Heart right ventricle (tissue), 16 donors: ENCODE measurements at regions not wholly inside any gene's neighbourhood (a gene's known extent, or its start where the extent isn't known, plus 50 kb on each side); places are given as distances from the start of the nearest gene placed in this dataset.

Source experiments
- ATAC-seq, 8 donors: fragments of 200-7000 bp; cut with Tn5 transposase; one replicate each; pipeline ENCODE4 v1.9.1; 2020; ENCODE audit warnings: mild to moderate bottlenecking in 8 of 8, moderate library complexity in 8 of 8, moderate number of reproducible peaks in 1 of 8
- DNase-seq, 2 donors: peaks; one replicate each; pipeline ENCODE4 v3.0.0-alpha.2; 2020
- H3K27ac ChIP-seq, 10 donors: fragments of 200-600 bp; sonication (generic) in 2 of 10; one replicate each; pipeline versions ENCODE4 v1.5.0 to v1.8.0; 2020 to 2022; ENCODE audit warnings: mild to moderate bottlenecking in 3 of 10
- H3K27me3 ChIP-seq, 7 donors: fragments of 200-600 bp; one replicate each; pipeline ENCODE4 v1.8.0; 2021 to 2022; ENCODE audit warnings: mild to moderate bottlenecking in 2 of 7
- H3K36me3 ChIP-seq, 9 donors: fragments of 200-600 bp; sonication (generic) in 1 of 9; one replicate each; pipeline versions ENCODE4 v1.5.0 to v1.8.0; 2020 to 2022; ENCODE audit warnings: mild to moderate bottlenecking in 2 of 9
- H3K4me1 ChIP-seq, 9 donors: fragments of 200-600 bp; sonication (generic) in 1 of 9; one replicate each; pipeline versions ENCODE4 v1.5.0 to v1.8.0; 2020 to 2022; ENCODE audit warnings: mild to moderate bottlenecking in 4 of 9
- H3K4me3 ChIP-seq, 10 donors: fragments of 200-600 bp; sonication (generic) in 2 of 10; one replicate each; pipeline versions ENCODE4 v1.5.0 to v1.8.0; 2020 to 2022; ENCODE audit warnings: mild to moderate bottlenecking in 7 of 10, moderate library complexity in 2 of 10
- H3K9me3 ChIP-seq, 11 donors: fragments of 200-600 bp in 10 of 11; sonication (generic) in 2 of 11; one replicate each; pipeline versions ENCODE4 v1.5.0 to v1.8.0; 2013 to 2022; ENCODE audit warnings: mild to moderate bottlenecking in 2 of 11, control low read depth in 1 of 11, moderate library complexity in 1 of 11
- CTCF ChIP-seq, 9 donors: fragments of 200-600 bp; sonication (generic) in 2 of 9; IDR thresholded peaks; one replicate each; pipeline versions ENCODE4 v1.5.0 to v1.8.0; 2021 to 2022; ENCODE audit warnings: antibody characterized with exemption in 9 of 9, mild to moderate bottlenecking in 5 of 9, moderate library complexity in 1 of 9
- WGBS, 2 donors: extraction: QIAGEN DNeasy Blood & Tissue Kit; methylation state at CpG; one replicate each; pipeline ENCODE4 v1.1.7; 2013; ENCODE audit warnings: inconsistent platforms in 1 of 2; 5-methylcytosine and 5-hydroxymethylcytosine counted together
- intact Hi-C, 10 donors: fragments of 100-400 bp; cut with DNase I; formaldehyde crosslinking; loops; one replicate each; pipeline versions ENCODE4 v1.11.1 to v1.14.2; 2022
- donor health status: Arrhythmogenic right ventricular cardiomyopathy.
- donor health status: ischemic (EF 13 %, LVEDD 7.1; RV severe dilation, severe dysfunction).
- donor health status: healthy with polysubstance abuse.
- donor health status: DM: no; HTN: yes; CAD: no.
- donor health status: DM: no; HTN: no; CAD: no.
- donor health status: ischemic (EF 25% LVEDD 6.9; RV normal size, moderate dysfunction).
- donor health status: ischemic (EF 25% LVEDD 5.7; RV mildly dilated, moderate dysfunction).
- donor health status: healthy.
- donor health status: DM: yes; HTN: yes; CAD: no.
- donor health status: Ischemic cardiomyopathy.
- donor health status: ischemic (EF 35%, LVEDD 5.7; RV mildly dilated, moderate dysfunction).
- donor health status: nonischemic (EF 11% LVEDD 7.7; RV severe dilation, severe dysfunction).
- donor health status: DM: yes; HTN: yes; CAD: no.
- donor health status: PGD.
- donor health status: ischemic (EF 29% LVEDD 5.4; RV normal size, mild dysfunction).
- donor health status: nonischemic (EF 23%, LVEDD 6.1; RV moderate dilation, normal function).

GRCh38 chr9:13491138-13491492 lies 211.6 kb upstream of the MPDZ start:
- H3K4me1 ChIP-seq: peaks cover 0 to 14% (median 4%) of the 10 kb centered on the region in 9 donors
- H3K27ac ChIP-seq: peak overlapping the region in 1 of 10 donors; percentile 37
- H3K36me3 ChIP-seq: no peaks in the 10 kb centered on the region
- no peak overlapping the region for H3K4me3 ChIP-seq
- peaks cover 0 to 6% (median 0%) of the 10 kb centered on the region in 11 donors for H3K9me3 ChIP-seq
- WGBS, 2 donors: 58 to 94% methylated on average over 1 of the region's 1 CpG
- H3K27me3 ChIP-seq: no peaks in the 10 kb centered on the region
- ATAC-seq (peak in 2 of 8 donors; percentile 27 to 59), DNase-seq (no peak)
- TF ChIP-seq CTCF (IDR thresholded peaks at IDR 0.05): no peak
- intact Hi-C loops: no loop called here

GRCh38 chr9:13487936-13488335 lies 208.4 kb upstream of the MPDZ start:
- ATAC-seq: no peak
- WGBS, 2 donors: 85 to 88% methylated on average over 6 of the region's 6 CpGs
- Histone ChIP-seq H3K36me3 (no peaks in the 10 kb centered on the region), H3K4me1 (peaks cover 0 to 34% (median 19%) of the 10 kb centered on the region in 9 donors), H3K27ac (no peak overlapping the region), H3K4me3 (no peak overlapping the region), H3K27me3 (no peaks in the 10 kb centered on the region), H3K9me3 (no peaks in the 10 kb centered on the region)
- TF ChIP-seq CTCF (IDR thresholded peaks at IDR 0.05): no peak
- intact Hi-C loops: loop anchor here in 3 of 10 donors (5.0 to 10.0 kb wide), 2 partner anchors 69 to 117 kb away; no protein-coding TSS in a partner anchor
- no peak for DNase-seq

GRCh38 chr9:13487498-13487897 lies 208.0 kb upstream of the MPDZ start:
- Histone ChIP-seq H3K4me1 (peaks cover 0 to 35% (median 19%) of the 10 kb centered on the region in 9 donors), H3K27ac (no peak overlapping the region), H3K9me3 (no peaks in the 10 kb centered on the region), H3K4me3 (no peak overlapping the region), H3K36me3 (no peaks in the 10 kb centered on the region), H3K27me3 (no peaks in the 10 kb centered on the region)
- TF ChIP-seq CTCF (IDR thresholded peaks at IDR 0.05): no peak
- WGBS, 2 donors: 58 to 62% methylated on average over 2 of the region's 2 CpGs
- ATAC-seq (no peak), DNase-seq (no peak)
- intact Hi-C loops: loop anchor here in 3 of 10 donors (5.0 to 10.0 kb wide), 2 partner anchors 70 to 117 kb away; no protein-coding TSS in a partner anchor

GRCh38 chr9:13487071-13487470 lies 207.6 kb upstream of the MPDZ start:
- H3K27ac ChIP-seq: no peak overlapping the region
- no peaks in the 10 kb centered on the region for H3K36me3 ChIP-seq
- DNase-seq (no peak), ATAC-seq (no peak)
- TF ChIP-seq CTCF (IDR thresholded peaks at IDR 0.05): no peak
- H3K9me3 ChIP-seq: no peaks in the 10 kb centered on the region
- intact Hi-C loops: loop anchor here in 3 of 10 donors (5.0 to 10.0 kb wide), 2 partner anchors 70 to 118 kb away; no protein-coding TSS in a partner anchor
- H3K4me3 ChIP-seq: no peak overlapping the region
- peaks cover 0 to 40% (median 19%) of the 10 kb centered on the region in 9 donors for H3K4me1 ChIP-seq
- 94 to 97% methylated on average over 5 of the region's 5 CpGs for WGBS, 2 donors
- H3K27me3 ChIP-seq: no peaks in the 10 kb centered on the region
